GM23338 (cell line): ENCODE measurements at regions not wholly inside any gene's neighbourhood (a gene's known extent, or its start where the extent isn't known, plus 50 kb on each side); places are given as distances from the start of the nearest gene placed in this dataset.

ENCODE experiments used
- ATAC-seq: fragments of 200-7000 bp; cut with Tn5 transposase; 3 replicates; pipeline ENCODE4 v1.9.1; 2020
- DNase-seq: peaks from one replicate; pipeline ENCODE4 v3.0.0-alpha.2; 2015; ENCODE audit warnings: low spot score
- H2AFZ ChIP-seq: fragments of 200-600 bp; sonication (generic); 2 replicates; pipeline ENCODE4 v1.8.0; 2016; ENCODE audit warnings: antibody characterized with exemption, mild to moderate bottlenecking, moderate library complexity
- H3F3A ChIP-seq: fragments of 200-600 bp; sonication (generic); replicated peaks from 2 replicates; pipeline ENCODE4 v1.8.0; 2017; ENCODE audit warnings: antibody characterized with exemption, mixed run types, low read depth
- H3K27ac ChIP-seq: fragments of 200-600 bp; sonication (generic); 2 replicates; pipeline ENCODE4 v1.6.1; 2016; ENCODE audit warnings: low read depth
- H3K27me3 ChIP-seq: fragments of 200-600 bp; sonication (generic); 2 replicates; pipeline ENCODE4 v1.8.0; 2016; ENCODE audit warnings: mild to moderate bottlenecking, mixed run types, moderate library complexity; ENCODE audit not compliant: insufficient read depth
- H3K36me3 ChIP-seq: fragments of 200-600 bp; sonication (generic); 2 replicates; pipeline ENCODE4 v1.8.0; 2016; ENCODE audit warnings: mild to moderate bottlenecking; ENCODE audit not compliant: insufficient read depth
- H3K4me1 ChIP-seq: fragments of 200-600 bp; sonication (generic); 2 replicates; pipeline ENCODE4 v1.8.0; 2016; ENCODE audit warnings: mild to moderate bottlenecking, moderate library complexity; ENCODE audit not compliant: insufficient read depth
- H3K4me2 ChIP-seq: fragments of 200-600 bp; sonication (generic); 2 replicates; pipeline ENCODE4 v1.7.1; 2017; ENCODE audit warnings: mixed run types
- H3K4me3 ChIP-seq: fragments of 200-600 bp; sonication (generic); 2 replicates; pipeline ENCODE4 v1.6.1; 2016; ENCODE audit warnings: mixed run types
- H3K79me2 ChIP-seq: fragments of 200-600 bp; sonication (generic); replicated peaks from 2 replicates; pipeline ENCODE4 v1.8.0; 2017; ENCODE audit warnings: mild to moderate bottlenecking; ENCODE audit not compliant: insufficient read depth
- H3K9me2 ChIP-seq: fragments of 200-600 bp; sonication (generic); 2 replicates; pipeline ENCODE4 v1.8.0; 2017; ENCODE audit not compliant: insufficient read depth
- H4K20me1 ChIP-seq: fragments of 200-600 bp; sonication (generic); replicated peaks from 2 replicates; pipeline ENCODE4 v1.8.0; 2017; ENCODE audit warnings: mild to moderate bottlenecking; ENCODE audit not compliant: insufficient read depth
- H3K27ac Mint-ChIP-seq: 2 replicates; pipeline ENCODE4 v1.8.0; 2020; ENCODE audit warnings: inconsistent platforms, mild to moderate bottlenecking, moderate library complexity, mixed read lengths
- H3K27me3 Mint-ChIP-seq: 3 replicates; pipeline ENCODE4 v1.8.0; 2022; ENCODE audit warnings: low read depth, mild to moderate bottlenecking, moderate library complexity, mixed read lengths, inconsistent platforms; ENCODE audit not compliant: insufficient read depth, poor library complexity
- H3K36me3 Mint-ChIP-seq: 3 replicates; pipeline ENCODE4 v1.8.0; 2021; ENCODE audit warnings: low read depth, mild to moderate bottlenecking, inconsistent platforms, moderate library complexity, mixed read lengths
- H3K4me1 Mint-ChIP-seq: 3 replicates; pipeline ENCODE4 v1.8.0; 2020; ENCODE audit warnings: mild to moderate bottlenecking, inconsistent platforms, mixed read lengths
- H3K4me3 Mint-ChIP-seq: 3 replicates; pipeline ENCODE4 v1.8.0; 2021; ENCODE audit warnings: moderate library complexity, mild to moderate bottlenecking, inconsistent platforms, mixed read lengths
- H3K9me3 Mint-ChIP-seq: 3 replicates; pipeline ENCODE4 v1.8.0; 2020; ENCODE audit warnings: moderate library complexity, mild to moderate bottlenecking, inconsistent platforms, mixed read lengths
- CREB1 ChIP-seq: fragments of 250-450 bp; sonication (Bioruptor Pico); IDR thresholded peaks from 2 replicates; pipeline ENCODE4 v1.5.0; 2020; ENCODE audit warnings: low read depth, mild to moderate bottlenecking, moderate library complexity
- CTCF ChIP-seq, 2 experiments: fragments of 200-600 bp in 1 of 2; sonication (generic) in 1 of 2; conservative IDR thresholded peaks; 2 replicates each; pipeline versions ENCODE4 v1.5.1 to v1.6.1; 2016 to 2017; ENCODE audit warnings: antibody characterized with exemption in 2 of 2, low read depth in 2 of 2, mild to moderate bottlenecking in 2 of 2, moderate library complexity in 1 of 2
- ETS1 ChIP-seq: IDR thresholded peaks from 2 replicates; pipeline ENCODE4 v1.6.1; 2016; ENCODE audit warnings: antibody characterized with exemption
- EZH2 ChIP-seq: fragments of 200-600 bp; sonication (generic); IDR thresholded peaks from one replicate; pipeline ENCODE4 v1.8.0; 2017; ENCODE audit warnings: antibody characterized with exemption, mild to moderate bottlenecking, low read depth; ENCODE audit not compliant: unreplicated experiment
- EZH2phosphoT487 ChIP-seq: fragments of 200-600 bp; sonication (generic); IDR thresholded peaks from one replicate; pipeline ENCODE4 v1.8.1; 2018; ENCODE audit warnings: antibody characterized with exemption; ENCODE audit not compliant: unreplicated experiment
- JUNB ChIP-seq: IDR thresholded peaks from one replicate; pipeline ENCODE4 v1.6.1; 2016; ENCODE audit warnings: antibody characterized with exemption; ENCODE audit not compliant: unreplicated experiment
- NANOG ChIP-seq: IDR thresholded peaks from 2 replicates; pipeline ENCODE4 v1.6.1; 2016; ENCODE audit warnings: antibody characterized with exemption, borderline replicate concordance
- POLR2AphosphoS5 ChIP-seq: IDR thresholded peaks from 2 replicates; pipeline ENCODE4 v1.6.1; 2016; ENCODE audit warnings: antibody characterized with exemption, low read depth
- REST ChIP-seq: IDR thresholded peaks from one replicate; pipeline ENCODE4 v1.6.1; 2018; ENCODE audit warnings: antibody characterized with exemption; ENCODE audit not compliant: unreplicated experiment
- STAT1 ChIP-seq: IDR thresholded peaks from one replicate; pipeline ENCODE4 v1.6.1; 2016; ENCODE audit warnings: antibody characterized with exemption; ENCODE audit not compliant: unreplicated experiment
- ZNF114 ChIP-seq: fragments of 250-450 bp; sonication (Bioruptor Pico); IDR thresholded peaks from 2 replicates; pipeline ENCODE4 v1.5.0; 2020; ENCODE audit warnings: mild to moderate bottlenecking, moderate library complexity
- ZNF331 ChIP-seq: fragments of 250-450 bp; sonication (Bioruptor Pico); IDR thresholded peaks from 2 replicates; pipeline ENCODE4 v1.5.0; 2020; ENCODE audit warnings: low read depth, mild to moderate bottlenecking, moderate library complexity
- ZNF462 ChIP-seq: fragments of 250-450 bp; sonication (Bioruptor Pico); IDR thresholded peaks from 2 replicates; pipeline ENCODE4 v1.5.0; 2020; ENCODE audit warnings: mild to moderate bottlenecking, moderate library complexity

- ATAC-seq (no peak), DNase-seq (no peak)
- Histone ChIP-seq H4K20me1 (no peaks in the 10 kb centered on the region), H3K9me2 (no peaks in the 10 kb centered on the region), H2AFZ (0 out of 2 replicates have a peak overlapping the region, but pooled peaks have one; percentile 7), H3K36me3 (no peaks in the 10 kb centered on the region), H3K4me2 (no peak overlapping the region), H3K27ac (no peak overlapping the region), H3K4me3 (no peak overlapping the region), H3F3A (no peaks in the 10 kb centered on the region), H3K79me2 (no peaks in the 10 kb centered on the region), H3K4me1 (no peaks in the 10 kb centered on the region), H3K27me3 (no peaks in the 10 kb centered on the region)
- Mint-ChIP-seq H3K27me3 (peaks cover 4% of the 10 kb centered on the region), H3K4me1 (peaks cover 15% of the 10 kb centered on the region; the same call in 2 of the 3 replicates), H3K4me3 (no peak overlapping the region), H3K27ac (no peak overlapping the region), H3K36me3 (no peaks in the 10 kb centered on the region), H3K9me3 (no peaks in the 10 kb centered on the region)
- TF ChIP-seq CREB1 (CRISPR knock-in tag) (no peak), POLR2AphosphoS5 (no peak), JUNB (no peak), REST (no peak), STAT1 (no peak), ZNF331 (CRISPR knock-in tag) (no peak), EZH2 (no peak), ETS1 (no peak), CTCF (conservative IDR thresholded peaks at IDR 0.05; ENCODE audit: low read depth in 2 of 2) (no peak), ZNF114 (no peak), NANOG (no peak), ZNF462 (CRISPR knock-in tag) (no peak), EZH2phosphoT487 (no peak)
Measured at GRCh38 chr2:223470602-223471001, 131.6 kb downstream of the SCG2 start.
